ENCODE measurements at regions not wholly inside any gene's neighbourhood (a gene's known extent, or its start where the extent isn't known, plus 50 kb on each side); places are given as distances from the start of the nearest gene placed in this dataset.

GRCh38 chr13:84951128-84951527, 848.1 kb downstream of the SLITRK6 start:
- no peak overlapping the region for H3K4me3 ChIP-seq (ENCODE audit: low read depth, low read length)
- TF ChIP-seq, protein P1, sequence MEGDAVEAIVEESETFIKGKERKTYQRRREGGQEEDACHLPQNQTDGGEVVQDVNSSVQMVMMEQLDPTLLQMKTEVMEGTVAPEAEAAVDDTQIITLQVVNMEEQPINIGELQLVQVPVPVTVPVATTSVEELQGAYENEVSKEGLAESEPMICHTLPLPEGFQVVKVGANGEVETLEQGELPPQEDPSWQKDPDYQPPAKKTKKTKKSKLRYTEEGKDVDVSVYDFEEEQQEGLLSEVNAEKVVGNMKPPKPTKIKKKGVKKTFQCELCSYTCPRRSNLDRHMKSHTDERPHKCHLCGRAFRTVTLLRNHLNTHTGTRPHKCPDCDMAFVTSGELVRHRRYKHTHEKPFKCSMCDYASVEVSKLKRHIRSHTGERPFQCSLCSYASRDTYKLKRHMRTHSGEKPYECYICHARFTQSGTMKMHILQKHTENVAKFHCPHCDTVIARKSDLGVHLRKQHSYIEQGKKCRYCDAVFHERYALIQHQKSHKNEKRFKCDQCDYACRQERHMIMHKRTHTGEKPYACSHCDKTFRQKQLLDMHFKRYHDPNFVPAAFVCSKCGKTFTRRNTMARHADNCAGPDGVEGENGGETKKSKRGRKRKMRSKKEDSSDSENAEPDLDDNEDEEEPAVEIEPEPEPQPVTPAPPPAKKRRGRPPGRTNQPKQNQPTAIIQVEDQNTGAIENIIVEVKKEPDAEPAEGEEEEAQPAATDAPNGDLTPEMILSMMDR (IDR thresholded peaks at IDR 0.05; ENCODE audit: low read depth, low read length): no peak

- TF ChIP-seq, protein P1 (IDR thresholded peaks at IDR 0.05; ENCODE audit: low read depth, low read length): no peak
- no peak overlapping the region for H3K4me3 ChIP-seq (ENCODE audit: low read depth, low read length)
Observed at GRCh38 chr13:84946192-84946591, 853.0 kb downstream of the SLITRK6 start.

DNA sequence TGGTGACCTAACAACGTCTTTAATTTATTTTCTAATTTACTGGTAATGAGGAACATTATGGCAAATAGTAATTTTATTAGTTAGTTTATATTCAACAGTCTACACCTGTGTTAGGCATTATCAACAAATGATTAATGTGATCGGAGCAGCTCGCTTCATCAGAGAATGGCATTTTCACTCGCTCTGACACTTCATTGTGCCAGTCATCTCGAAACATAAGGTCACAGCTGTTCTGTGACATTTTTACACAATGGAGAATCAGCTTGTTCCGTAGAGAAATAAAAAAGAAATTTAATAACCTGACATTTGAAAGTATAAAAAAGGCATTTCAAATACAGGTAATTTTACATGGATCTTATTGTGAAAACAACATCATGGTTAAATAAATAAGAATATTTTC, 858.4 kb downstream of the SLITRK6 start:
- H3K4me3 ChIP-seq (ENCODE audit: low read depth, low read length): no peak overlapping the region
- TF ChIP-seq, protein P1 (IDR thresholded peaks at IDR 0.05; ENCODE audit: low read depth, low read length): no peak

GRCh38 chr13:84940167-84940566, 859.1 kb downstream of the SLITRK6 start:
- no peak overlapping the region for H3K4me3 ChIP-seq (ENCODE audit: low read depth, low read length)
- TF ChIP-seq, protein P1 (IDR thresholded peaks at IDR 0.05; ENCODE audit: low read depth, low read length): no peak

GRCh38 chr13:84934911-84935310, 864.3 kb downstream of the SLITRK6 start:
- peak overlapping the region; percentile 57 for H3K4me3 ChIP-seq (ENCODE audit: low read depth, low read length)
- TF ChIP-seq, protein P1 (IDR thresholded peaks at IDR 0.05; ENCODE audit: low read depth, low read length): no peak

- TF ChIP-seq, protein P1 (IDR thresholded peaks at IDR 0.05; ENCODE audit: low read depth, low read length): no peak
- no peak overlapping the region for H3K4me3 ChIP-seq (ENCODE audit: low read depth, low read length)
Observed at GRCh38 chr13:84933797-84934196, 865.4 kb downstream of the SLITRK6 start.

- no peak overlapping the region for H3K4me3 ChIP-seq (ENCODE audit: low read depth, low read length)
- TF ChIP-seq, protein P1 (IDR thresholded peaks at IDR 0.05; ENCODE audit: low read depth, low read length): no peak
Observed at GRCh38 chr13:84931264-84931663, 868.0 kb downstream of the SLITRK6 start.
